CD4-positive, CD25-positive, alpha-beta regulatory T cell (primary cell): ENCODE measurements at regions not wholly inside any gene's neighbourhood (a gene's known extent, or its start where the extent isn't known, plus 50 kb on each side); places are given as distances from the start of the nearest gene placed in this dataset.
"Not testable (repeated sequence)": the region's sequence is repeated elsewhere in the genome, so short reads cannot be mapped to it uniquely, and the experiment has no call there.

Experiments used
- ATAC-seq, 2 donors: fragments of 150-1000 bp; cut with Tn5 transposase; one replicate each; pipeline ENCODE4 v1.10.0; 2021; ENCODE audit warnings: low read depth in 2 of 2, moderate number of reproducible peaks in 2 of 2, moderate library complexity in 1 of 2
- DNase-seq, 3 donors: peaks; one replicate each; pipeline versions ENCODE4 v3.0.0 to v3.0.0-alpha.2; 2012 to 2022; ENCODE audit warnings: mixed read lengths in 1 of 3
- H3K27ac ChIP-seq: one replicate; pipeline ENCODE4 v1.7.0; 2013; ENCODE audit warnings: mild to moderate bottlenecking, low read length; ENCODE audit not compliant: insufficient read depth, poor library complexity, severe bottlenecking
- H3K27me3 ChIP-seq: one replicate; pipeline ENCODE4 v1.7.0; 2013; ENCODE audit warnings: low read length; ENCODE audit not compliant: control insufficient read depth, insufficient read depth
- H3K36me3 ChIP-seq: one replicate; pipeline ENCODE4 v1.7.0; 2013; ENCODE audit warnings: mild to moderate bottlenecking, low read length, moderate library complexity; ENCODE audit not compliant: control insufficient read depth, insufficient read depth
- H3K4me1 ChIP-seq: 2 replicates; pipeline ENCODE4 v1.7.0; 2013; ENCODE audit warnings: mild to moderate bottlenecking, low read length; ENCODE audit not compliant: insufficient read depth, control insufficient read depth, poor library complexity, severe bottlenecking
- H3K4me3 ChIP-seq: one replicate; pipeline ENCODE4 v1.7.0; 2013; ENCODE audit warnings: low read depth, mild to moderate bottlenecking, low read length, moderate library complexity
- H3K9me3 ChIP-seq, 2 experiments: 1 replicate in 1 of 2; 2 replicates in 1 of 2; pipeline ENCODE4 v1.7.0; 2013; ENCODE audit warnings: low read length in 2 of 2, mild to moderate bottlenecking in 1 of 2, moderate library complexity in 1 of 2; ENCODE audit not compliant: control insufficient read depth in 2 of 2
- H3K27ac Mint-ChIP-seq, 3 donors: one replicate each; pipeline ENCODE4 v1.8.0; 2020 to 2022; ENCODE audit warnings: mild to moderate bottlenecking in 3 of 3, mixed read lengths in 3 of 3, moderate library complexity in 2 of 3
- H3K27me3 Mint-ChIP-seq: one replicate; pipeline ENCODE4 v1.8.0; 2022; ENCODE audit warnings: mild to moderate bottlenecking, mixed read lengths
- H3K36me3 Mint-ChIP-seq: one replicate; pipeline ENCODE4 v1.8.0; 2020; ENCODE audit warnings: mixed read lengths
- H3K4me1 Mint-ChIP-seq, 4 donors: one replicate each; pipeline ENCODE4 v1.8.0; 2020 to 2022; ENCODE audit warnings: mixed read lengths in 4 of 4, mild to moderate bottlenecking in 1 of 4
- H3K4me3 Mint-ChIP-seq, 4 donors: one replicate each; pipeline ENCODE4 v1.8.0; 2020 to 2022; ENCODE audit warnings: mild to moderate bottlenecking in 4 of 4, mixed read lengths in 4 of 4, moderate library complexity in 3 of 4
- H3K9me3 Mint-ChIP-seq, 7 donors: one replicate each; pipeline ENCODE4 v1.8.0; 2020 to 2022; ENCODE audit warnings: mixed read lengths in 7 of 7, mild to moderate bottlenecking in 3 of 7, moderate library complexity in 2 of 7

DNA sequence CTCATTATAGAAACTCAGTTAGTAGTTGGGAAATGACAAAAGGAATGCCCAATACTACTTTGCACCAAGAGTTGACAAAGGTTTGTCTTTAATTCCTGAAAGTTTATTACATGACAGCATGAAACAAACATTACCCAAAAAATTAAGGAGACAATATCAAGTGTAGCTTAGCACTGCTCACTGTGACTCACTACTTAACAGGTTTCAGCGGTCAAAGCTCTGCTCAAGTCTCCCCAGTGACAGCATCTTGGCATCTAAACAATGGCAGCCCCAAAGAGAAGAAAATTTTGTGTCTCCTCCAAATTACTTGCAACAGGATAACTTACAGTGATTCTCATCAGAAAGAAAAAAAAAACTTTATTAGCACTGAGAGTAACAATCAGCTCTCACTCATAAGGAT is 1030.2 kb downstream of the EFNA5 start:
- H3K27ac Mint-ChIP-seq = no peak overlapping the region
- H3K36me3 Mint-ChIP-seq = no peaks in the 10 kb centered on the region
- Histone ChIP-seq H3K4me3 (no peak overlapping the region), H3K4me1 (no peaks in the 10 kb centered on the region), H3K27ac (no peak overlapping the region), H3K27me3 (no peaks in the 10 kb centered on the region), H3K36me3 (no peaks in the 10 kb centered on the region), H3K9me3 (peaks cover 0 to 4% of the 10 kb centered on the region in 2 experiments)
- ATAC-seq (no peak), DNase-seq (no peak)
- H3K9me3 Mint-ChIP-seq = peaks cover 0 to 18% (median 5%) of the 10 kb centered on the region in 7 donors
- no peaks in the 10 kb centered on the region for H3K4me1 Mint-ChIP-seq
- H3K27me3 Mint-ChIP-seq = no peaks in the 10 kb centered on the region
- no peak overlapping the region for H3K4me3 Mint-ChIP-seq

- DNase-seq (no peak), ATAC-seq (no peak)
- H3K9me3 ChIP-seq = peaks cover 0 to 4% of the 10 kb centered on the region in 2 experiments
- H3K27ac ChIP-seq = no peak overlapping the region
- H3K27ac Mint-ChIP-seq = no peak overlapping the region
- no peaks in the 10 kb centered on the region for H3K4me1 Mint-ChIP-seq
- no peaks in the 10 kb centered on the region for H3K27me3 ChIP-seq
- H3K36me3 Mint-ChIP-seq = no peaks in the 10 kb centered on the region
- H3K4me3 Mint-ChIP-seq = no peak overlapping the region
- H3K4me3 ChIP-seq = no peak overlapping the region
- peaks cover 0 to 18% (median 5%) of the 10 kb centered on the region in 7 donors for H3K9me3 Mint-ChIP-seq
- no peaks in the 10 kb centered on the region for H3K27me3 Mint-ChIP-seq
- no peaks in the 10 kb centered on the region for H3K36me3 ChIP-seq
- no peaks in the 10 kb centered on the region for H3K4me1 ChIP-seq
These were observed 1031.2 kb downstream of the EFNA5 start for GRCh38 chr5:106639488-106639887.

DNA sequence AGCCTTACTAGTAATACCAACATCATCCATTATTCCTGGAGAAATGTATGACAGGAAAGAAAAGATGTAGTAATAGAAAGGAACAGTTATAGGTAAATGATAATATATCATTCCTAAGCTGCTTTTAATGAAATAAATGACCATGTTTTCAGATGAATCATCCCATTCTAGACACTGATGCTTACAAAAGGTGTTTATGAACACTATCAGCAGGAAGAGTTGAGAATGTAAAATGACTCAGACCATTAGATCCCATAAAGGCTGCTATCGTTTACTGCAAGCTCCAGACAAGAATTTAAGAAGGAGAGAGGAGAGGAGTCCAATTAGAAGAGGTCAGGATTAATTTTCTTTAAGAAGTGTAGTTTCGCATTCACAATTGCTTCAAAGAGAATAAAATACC is 1033.5 kb downstream of the EFNA5 start:
- DNase-seq = no peak
- H3K4me3 Mint-ChIP-seq = no peak overlapping the region
- peaks cover 0 to 18% (median 6%) of the 10 kb centered on the region in 7 donors for H3K9me3 Mint-ChIP-seq
- no peaks in the 10 kb centered on the region for H3K36me3 ChIP-seq
- H3K27ac ChIP-seq = no peak overlapping the region
- no peaks in the 10 kb centered on the region for H3K27me3 ChIP-seq
- H3K4me3 ChIP-seq = no peak overlapping the region
- no peaks in the 10 kb centered on the region for H3K36me3 Mint-ChIP-seq
- H3K9me3 ChIP-seq = peaks cover 0 to 4% of the 10 kb centered on the region in 2 experiments
- H3K27ac Mint-ChIP-seq = peak overlapping the region in 1 of 3 donors; percentile 80
- ATAC-seq = no peak
- no peaks in the 10 kb centered on the region for H3K4me1 Mint-ChIP-seq
- no peaks in the 10 kb centered on the region for H3K27me3 Mint-ChIP-seq
- H3K4me1 ChIP-seq = no peaks in the 10 kb centered on the region

DNA sequence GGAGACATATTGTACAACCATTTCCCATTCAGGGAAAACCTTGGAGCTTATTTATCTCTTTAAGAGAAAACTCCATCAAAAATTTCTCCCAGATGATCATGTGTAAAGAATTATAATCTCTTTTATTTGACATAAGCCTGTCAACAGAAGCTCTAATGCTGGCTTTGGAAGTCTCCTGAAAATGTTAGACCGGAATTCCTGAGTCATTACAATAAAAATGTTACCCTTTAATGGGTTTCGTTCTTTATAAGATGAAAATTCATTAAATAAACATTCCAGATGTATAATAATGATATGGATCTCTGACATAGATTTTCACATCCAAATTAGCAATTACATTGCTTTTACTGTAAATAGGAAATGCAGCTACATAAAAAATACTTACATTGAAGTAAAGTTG is 1036.4 kb downstream of the EFNA5 start:
- Histone ChIP-seq H3K27me3 (no peaks in the 10 kb centered on the region), H3K4me1 (no peaks in the 10 kb centered on the region), H3K9me3 (peaks cover 0 to 4% of the 10 kb centered on the region in 2 experiments), H3K4me3 (no peak overlapping the region), H3K36me3 (no peaks in the 10 kb centered on the region), H3K27ac (no peak overlapping the region)
- H3K9me3 Mint-ChIP-seq = peaks cover 3 to 18% (median 6%) of the 10 kb centered on the region in 7 donors
- ATAC-seq (no peak), DNase-seq (no peak)
- H3K4me1 Mint-ChIP-seq = no peaks in the 10 kb centered on the region
- no peak overlapping the region for H3K27ac Mint-ChIP-seq
- no peaks in the 10 kb centered on the region for H3K36me3 Mint-ChIP-seq
- H3K4me3 Mint-ChIP-seq = no peak overlapping the region
- no peaks in the 10 kb centered on the region for H3K27me3 Mint-ChIP-seq

DNA sequence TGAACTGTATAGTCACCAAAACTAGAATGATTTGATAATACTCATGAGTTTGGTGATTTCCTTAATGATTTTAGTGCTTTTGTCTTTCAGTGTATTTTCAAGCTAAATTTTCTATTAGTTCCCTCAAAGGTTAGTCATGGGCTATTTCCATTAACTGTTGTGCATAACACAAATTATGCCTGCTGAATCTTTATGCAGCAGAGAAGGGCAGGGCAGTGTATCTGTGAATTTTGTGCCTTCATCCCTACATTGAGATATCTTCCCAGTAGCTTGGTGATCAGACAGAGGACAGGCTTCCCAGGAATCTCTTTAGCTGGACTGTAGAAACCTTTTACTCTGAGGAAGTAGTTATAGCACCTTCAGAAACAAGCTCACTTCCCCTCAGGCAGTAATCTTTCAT is 1036.9 kb downstream of the EFNA5 start:
- Mint-ChIP-seq H3K9me3 (peaks cover 3 to 19% (median 6%) of the 10 kb centered on the region in 7 donors), H3K27me3 (no peaks in the 10 kb centered on the region), H3K27ac (no peak overlapping the region), H3K36me3 (no peaks in the 10 kb centered on the region), H3K4me3 (no peak overlapping the region), H3K4me1 (no peaks in the 10 kb centered on the region)
- Histone ChIP-seq H3K36me3 (no peaks in the 10 kb centered on the region), H3K4me3 (no peak overlapping the region), H3K27ac (no peak overlapping the region), H3K9me3 (peaks cover 0 to 4% of the 10 kb centered on the region in 2 experiments), H3K27me3 (no peaks in the 10 kb centered on the region), H3K4me1 (no peaks in the 10 kb centered on the region)
- no peak for ATAC-seq
- no peak for DNase-seq

DNA sequence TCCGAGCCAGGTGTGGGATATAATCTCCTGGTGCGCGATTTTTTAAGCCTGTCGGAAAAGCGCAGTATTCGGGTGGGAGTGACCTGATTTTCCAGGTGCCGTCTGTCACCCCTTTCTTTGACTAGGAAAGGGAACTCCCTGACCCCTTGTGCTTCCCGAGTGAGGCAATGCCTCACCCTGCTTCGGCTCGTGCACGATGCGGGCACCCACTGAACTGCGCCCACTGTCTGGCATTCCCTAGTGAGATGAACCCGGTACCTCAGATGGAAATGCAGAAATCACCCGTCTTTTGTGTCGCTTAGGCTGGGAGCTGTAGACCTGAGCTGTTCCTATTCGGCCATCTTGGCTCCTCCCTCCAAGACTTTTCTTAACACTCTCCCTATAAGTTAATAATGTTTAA is 1042.3 kb downstream of the EFNA5 start:
- Mint-ChIP-seq H3K27ac (peak overlapping the region in 1 of 3 donors; percentile 66), H3K9me3 (peaks cover 0 to 12% (median 6%) of the 10 kb centered on the region in 7 donors)
- not testable (repeated sequence) for H3K4me1 ChIP-seq, H3K27ac ChIP-seq, H3K36me3 ChIP-seq, H3K9me3 ChIP-seq, H3K27me3 ChIP-seq, H3K4me1 Mint-ChIP-seq, H3K4me3 Mint-ChIP-seq, H3K36me3 Mint-ChIP-seq, H3K4me3 ChIP-seq, DNase-seq, ATAC-seq, H3K27me3 Mint-ChIP-seq

GRCh38 chr5:106610041-106610440 is 1060.7 kb downstream of the EFNA5 start:
- H3K4me1 Mint-ChIP-seq = no peaks in the 10 kb centered on the region
- no peak for ATAC-seq
- H3K9me3 ChIP-seq = peaks cover 0 to 5% of the 10 kb centered on the region in 2 experiments
- no peak overlapping the region for H3K4me3 ChIP-seq
- H3K27ac ChIP-seq = no peak overlapping the region
- H3K27me3 ChIP-seq = no peaks in the 10 kb centered on the region
- peaks cover 0 to 14% (median 7%) of the 10 kb centered on the region in 7 donors for H3K9me3 Mint-ChIP-seq
- no peaks in the 10 kb centered on the region for H3K4me1 ChIP-seq
- no peaks in the 10 kb centered on the region for H3K27me3 Mint-ChIP-seq
- no peak overlapping the region for H3K27ac Mint-ChIP-seq
- H3K36me3 Mint-ChIP-seq = no peaks in the 10 kb centered on the region
- no peaks in the 10 kb centered on the region for H3K36me3 ChIP-seq
- no peak overlapping the region for H3K4me3 Mint-ChIP-seq
- no peak for DNase-seq

DNA sequence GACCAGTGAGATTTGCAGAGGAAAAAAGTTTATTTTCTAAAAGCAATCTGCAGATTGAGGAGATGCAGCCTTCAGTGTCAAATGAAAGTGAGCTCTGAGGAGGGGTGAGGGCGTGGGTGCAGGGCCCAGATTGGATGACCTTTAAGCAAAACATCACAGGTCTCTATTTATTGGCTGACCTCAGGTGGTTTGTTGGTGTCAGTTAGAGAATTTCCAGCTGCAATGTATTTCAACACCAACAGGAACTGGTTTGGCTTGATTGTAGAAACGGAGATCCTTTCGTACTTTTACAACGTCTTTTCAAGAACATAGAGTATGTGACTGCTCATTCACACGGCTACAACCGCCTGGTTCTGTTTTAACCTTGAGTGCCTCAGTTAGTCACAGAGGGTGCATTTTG is 1069.1 kb downstream of the EFNA5 start:
- no peaks in the 10 kb centered on the region for H3K27me3 Mint-ChIP-seq

More for the DNA sequence above, 1069.1 kb downstream of the EFNA5 start:
- no peaks in the 10 kb centered on the region for H3K36me3 ChIP-seq
- no peak overlapping the region for H3K4me3 ChIP-seq
- no peak overlapping the region for H3K27ac ChIP-seq
- H3K36me3 Mint-ChIP-seq = no peaks in the 10 kb centered on the region
- DNase-seq = no peak
- no peaks in the 10 kb centered on the region for H3K27me3 ChIP-seq
- no peak for ATAC-seq
- H3K9me3 ChIP-seq = no peaks in the 10 kb centered on the region
- H3K4me1 ChIP-seq = no peaks in the 10 kb centered on the region
- no peak overlapping the region for H3K4me3 Mint-ChIP-seq
- no peak overlapping the region for H3K27ac Mint-ChIP-seq
- no peaks in the 10 kb centered on the region for H3K4me1 Mint-ChIP-seq
- peaks cover 0 to 12% (median 5%) of the 10 kb centered on the region in 7 donors for H3K9me3 Mint-ChIP-seq
